SK-N-SH (cell line): ENCODE measurements at regions not wholly inside any gene's neighbourhood (a gene's known extent, or its start where the extent isn't known, plus 50 kb on each side); places are given as distances from the start of the nearest gene placed in this dataset.

ENCODE experiments used
- CTCF ChIA-PET: fragments of 300-600, 350-600 bp; formaldehyde crosslinking; extraction: SDS; loops from one replicate; lab custom pipeline; 2021; lab: Yijun Ruan, JAX
- POLR2A ChIA-PET: fragments of 350-600 bp; sonication (Branson Sonifier 250); formaldehyde crosslinking; extraction: SDS; loops from one replicate; lab custom pipeline; 2020; ENCODE audit warnings: antibody characterized with exemption, inconsistent platforms; lab: Yijun Ruan, JAX
- DNase-seq: peaks from one replicate; pipeline ENCODE4 v3.0.0; 2012
- H2AFZ ChIP-seq: fragments of 200-600 bp; sonication (generic); 2 replicates; pipeline ENCODE4 v1.8.1; 2016; ENCODE audit warnings: antibody characterized with exemption, mild to moderate bottlenecking, low read depth
- H3F3A ChIP-seq: fragments of 200-600 bp; sonication (generic); replicated peaks from 2 replicates; pipeline ENCODE3; 2016; ENCODE audit warnings: antibody characterized with exemption, mild to moderate bottlenecking; ENCODE audit not compliant: insufficient read depth
- H3K27ac ChIP-seq, 2 experiments: fragments of 200-500 bp in 1 of 2; fragments of 200-600 bp in 1 of 2; sonication (Bioruptor generic) in 1 of 2; sonication (generic), shearing (Covaris generic) in 1 of 2; 2 replicates each; pipeline versions ENCODE4 v1.5.1 to v1.6.1; 2014 to 2016; ENCODE audit warnings: low read depth in 2 of 2, inconsistent platforms in 1 of 2, low read length in 1 of 2, mild to moderate bottlenecking in 1 of 2, mixed read lengths in 1 of 2
- H3K27me3 ChIP-seq: fragments of 200-600 bp; sonication (generic), shearing (Covaris generic); 2 replicates; pipeline ENCODE4 v1.6.1; 2016; ENCODE audit warnings: mixed run types; ENCODE audit not compliant: insufficient read depth
- H3K36me3 ChIP-seq, 2 experiments: fragments of 200-500 bp in 1 of 2; fragments of 200-600 bp in 1 of 2; sonication (Bioruptor generic) in 1 of 2; sonication (generic) in 1 of 2; replicated peaks in 1 of 2; 2 replicates each; pipeline versions ENCODE3 to v1.5.1; 2014 to 2016; ENCODE audit warnings: low read length in 1 of 2, mild to moderate bottlenecking in 1 of 2; ENCODE audit not compliant: insufficient read depth in 2 of 2, control insufficient read depth in 1 of 2
- H3K4me1 ChIP-seq, 2 experiments: fragments of 200-500 bp in 1 of 2; fragments of 200-600 bp in 1 of 2; sonication (Bioruptor generic) in 1 of 2; sonication (generic), shearing (Covaris generic) in 1 of 2; 2 replicates each; pipeline versions ENCODE4 v1.5.1 to v1.6.1; 2014 to 2016; ENCODE audit warnings: low read depth in 1 of 2, low read length in 1 of 2, mixed run types in 1 of 2; ENCODE audit not compliant: insufficient read depth in 2 of 2, control insufficient read depth in 1 of 2
- H3K4me2 ChIP-seq: fragments of 200-600 bp; sonication (generic), shearing (Covaris generic); 2 replicates; pipeline ENCODE4 v1.6.1; 2017; ENCODE audit warnings: mixed run types
- H3K4me3 ChIP-seq, 2 experiments: fragments of 200-500 bp in 1 of 2; fragments of 200-600 bp in 1 of 2; sonication (Bioruptor generic) in 1 of 2; sonication (generic), shearing (Covaris generic) in 1 of 2; 2 replicates each; pipeline versions ENCODE4 v1.5.1 to v1.8.1; 2014 to 2016; ENCODE audit warnings: low read depth in 2 of 2, inconsistent platforms in 1 of 2, low read length in 1 of 2, mild to moderate bottlenecking in 1 of 2, mixed read lengths in 1 of 2, moderate library complexity in 1 of 2
- H3K79me2 ChIP-seq: fragments of 200-600 bp; sonication (generic); 2 replicates; pipeline ENCODE4 v1.8.1; 2017; ENCODE audit warnings: mild to moderate bottlenecking; ENCODE audit not compliant: insufficient read depth
- H3K9ac ChIP-seq: fragments of 200-600 bp; sonication (generic); 2 replicates; pipeline ENCODE4 v1.6.1; 2017; ENCODE audit warnings: mixed run types
- H3K9me2 ChIP-seq: fragments of 200-600 bp; sonication (generic); 2 replicates; pipeline ENCODE4 v1.6.1; 2017; ENCODE audit warnings: mixed run types
- H3K9me3 ChIP-seq: fragments of 200-600 bp; sonication (generic); 2 replicates; pipeline ENCODE4 v1.6.1; 2017; ENCODE audit warnings: mixed run types, mild to moderate bottlenecking, moderate library complexity
- H4K20me1 ChIP-seq: fragments of 200-600 bp; sonication (generic); 2 replicates; pipeline ENCODE4 v1.6.1; 2017; ENCODE audit warnings: mild to moderate bottlenecking, mixed run types; ENCODE audit not compliant: insufficient read depth
- CHD2 ChIP-seq: fragments of 150-350 bp; IDR thresholded peaks from 2 replicates; pipeline ENCODE4 v1.6.1; 2018; ENCODE audit warnings: low read length; ENCODE audit not compliant: partially characterized antibody
- ELF1 ChIP-seq: IDR thresholded peaks from 2 replicates; pipeline ENCODE4 v1.4.0; 2012
- EP300 ChIP-seq, 2 experiments: IDR thresholded peaks; 2 replicates each; pipeline versions ENCODE4 v1.4.0 to v1.6.1; 2012; ENCODE audit warnings: borderline replicate concordance in 1 of 2, low read depth in 1 of 2, low read length in 1 of 2
- EZH2phosphoT487 ChIP-seq: fragments of 200-600 bp; sonication (generic); IDR thresholded peaks from 2 replicates; pipeline ENCODE4 v1.6.1; 2017; ENCODE audit warnings: low read depth, mixed run types, mild to moderate bottlenecking, antibody characterized with exemption, moderate library complexity, borderline replicate concordance
- FOSL2 ChIP-seq: IDR thresholded peaks from 2 replicates; pipeline ENCODE4 v1.4.0; 2012; ENCODE audit warnings: low read depth, mild to moderate bottlenecking, moderate library complexity, borderline replicate concordance
- FOXM1 ChIP-seq: IDR thresholded peaks from 2 replicates; pipeline ENCODE4 v1.4.0; 2012; ENCODE audit warnings: low read depth, mild to moderate bottlenecking
- GABPA ChIP-seq: IDR thresholded peaks from 2 replicates; pipeline ENCODE4 v1.4.0; 2012; ENCODE audit warnings: low read depth, mild to moderate bottlenecking
- GATA2 ChIP-seq: sonication (generic); formaldehyde crosslinking; IDR thresholded peaks from 2 replicates; pipeline ENCODE4 v1.5.0; 2020; ENCODE audit warnings: mild to moderate bottlenecking, missing genetic modification reagents
- JUND ChIP-seq: IDR thresholded peaks from 2 replicates; pipeline ENCODE4 v1.4.0; 2012
- MXI1 ChIP-seq: IDR thresholded peaks from 2 replicates; pipeline ENCODE4 v1.6.1; 2012; ENCODE audit warnings: mild to moderate bottlenecking, low read depth, low read length, improper control_type of control experiment
- NFIC ChIP-seq: IDR thresholded peaks from 2 replicates; pipeline ENCODE4 v1.4.0; 2012; ENCODE audit warnings: borderline replicate concordance
- NRF1 ChIP-seq: IDR thresholded peaks from 2 replicates; pipeline ENCODE4 v1.6.1; 2012; ENCODE audit warnings: low read depth, mild to moderate bottlenecking, low read length
- PBX3 ChIP-seq: IDR thresholded peaks from 2 replicates; pipeline ENCODE4; 2012
- RXRA ChIP-seq: IDR thresholded peaks from 2 replicates; pipeline ENCODE4 v1.4.0; 2012; ENCODE audit warnings: low read depth, mild to moderate bottlenecking, borderline replicate concordance
- TAF1 ChIP-seq: IDR thresholded peaks from 2 replicates; pipeline ENCODE4 v1.6.1; 2012; ENCODE audit warnings: low read depth, mild to moderate bottlenecking, low read length, moderate library complexity, borderline replicate concordance
- TCF12 ChIP-seq: IDR thresholded peaks from 2 replicates; pipeline ENCODE4 v1.4.0; 2012
- USF2 ChIP-seq: fragments of 150-350 bp; IDR thresholded peaks from 2 replicates; pipeline ENCODE4 v1.6.1; 2017; ENCODE audit warnings: antibody characterized with exemption, low read length, low read depth, borderline replicate concordance
- YY1 ChIP-seq: IDR thresholded peaks from 2 replicates; pipeline ENCODE4 v1.4.0; 2012; ENCODE audit warnings: low read depth, mild to moderate bottlenecking
- WGBS: methylation state at CpG from one replicate; pipeline ENCODE4 v1.1.6; 2017; ENCODE audit warnings: low lambda C conversion rate; 5-methylcytosine and 5-hydroxymethylcytosine counted together
- TF ChIP-seq, protein P1 (sequence below): IDR thresholded peaks from 2 replicates; pipeline ENCODE4 v1.4.0; 2012; ENCODE audit warnings: low read depth, borderline replicate concordance
- TF ChIP-seq, protein P2 (sequence below): fragments of 200-600 bp; sonication (generic); IDR thresholded peaks from 2 replicates; pipeline ENCODE4 v1.6.1; 2017; ENCODE audit warnings: antibody characterized with exemption, mild to moderate bottlenecking, moderate library complexity

- WGBS = 74% methylated on average over 4 of the region's 4 CpGs
- no peak for DNase-seq
- H3K27me3 ChIP-seq = no peaks in the 10 kb centered on the region
- H3K4me2 ChIP-seq = no peak overlapping the region
- no peaks in the 10 kb centered on the region for H3F3A ChIP-seq
- no peak overlapping the region for H3K9ac ChIP-seq
- no peak overlapping the region for H3K4me3 ChIP-seq
- H2AFZ ChIP-seq = no peak overlapping the region; the same call in 1 of the 2 replicates
- no peak overlapping the region for H3K27ac ChIP-seq
- no peaks in the 10 kb centered on the region for H3K79me2 ChIP-seq
- H3K9me3 ChIP-seq = no peaks in the 10 kb centered on the region
- H3K4me1 ChIP-seq = peaks cover 8 to 12% of the 10 kb centered on the region in 2 experiments; a peak in 3 of 4 replicates
- no peaks in the 10 kb centered on the region for H4K20me1 ChIP-seq
- H3K36me3 ChIP-seq = no peaks in the 10 kb centered on the region
- TF ChIP-seq NRF1 = no peak
- no peak for TF ChIP-seq EP300 (IDR thresholded peaks at IDR 0.05; ENCODE audit: borderline replicate concordance in 1 of 2, low read depth in 1 of 2, low read length in 1 of 2)
- TF ChIP-seq, protein P1, sequence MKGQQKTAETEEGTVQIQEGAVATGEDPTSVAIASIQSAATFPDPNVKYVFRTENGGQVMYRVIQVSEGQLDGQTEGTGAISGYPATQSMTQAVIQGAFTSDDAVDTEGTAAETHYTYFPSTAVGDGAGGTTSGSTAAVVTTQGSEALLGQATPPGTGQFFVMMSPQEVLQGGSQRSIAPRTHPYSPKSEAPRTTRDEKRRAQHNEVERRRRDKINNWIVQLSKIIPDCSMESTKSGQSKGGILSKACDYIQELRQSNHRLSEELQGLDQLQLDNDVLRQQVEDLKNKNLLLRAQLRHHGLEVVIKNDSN = no peak
- no peak for TF ChIP-seq RXRA
- TF ChIP-seq GABPA = no peak
- POLR2A ChIA-PET = no interaction called here
- H3K9me2 ChIP-seq = no peaks in the 10 kb centered on the region
- CTCF ChIA-PET = interaction anchor here (1.3 to 3.3 kb wide), 3 partner anchors 240 to 293 kb away, joined by 5 to 28 read pairs (median 15); no protein-coding TSS in a partner anchor
These were observed 88.0 kb upstream of the EFEMP1 start for GRCh38 chr2:56011624-56012023.

- no peak overlapping the region for H3K4me3 ChIP-seq
- WGBS = 50% methylated on average over 1 of the region's 1 CpG
- H2AFZ ChIP-seq = no peak overlapping the region; the same call in 1 of the 2 replicates
- H3K79me2 ChIP-seq = no peaks in the 10 kb centered on the region
- DNase-seq = no peak
- CTCF ChIA-PET = interaction anchor here (2.7 kb wide), 1 partner anchor 294 kb away, joined by 15 read pairs; no protein-coding TSS in a partner anchor
- POLR2A ChIA-PET = no interaction called here
- TF ChIP-seq YY1 (no peak), ELF1 (no peak), GABPA (no peak), TCF12 (no peak), NFIC (no peak), PBX3 (no peak), FOSL2 (no peak), GATA2 (CRISPR knock-in tag) (no peak), FOXM1 (no peak), EP300 (IDR thresholded peaks at IDR 0.05; ENCODE audit: borderline replicate concordance in 1 of 2, low read depth in 1 of 2, low read length in 1 of 2) (no peak), USF2 (no peak), CHD2 (no peak), MXI1 (no peak), TAF1 (no peak), EZH2phosphoT487 (no peak), NRF1 (no peak), JUND (no peak)
- TF ChIP-seq, protein P2, sequence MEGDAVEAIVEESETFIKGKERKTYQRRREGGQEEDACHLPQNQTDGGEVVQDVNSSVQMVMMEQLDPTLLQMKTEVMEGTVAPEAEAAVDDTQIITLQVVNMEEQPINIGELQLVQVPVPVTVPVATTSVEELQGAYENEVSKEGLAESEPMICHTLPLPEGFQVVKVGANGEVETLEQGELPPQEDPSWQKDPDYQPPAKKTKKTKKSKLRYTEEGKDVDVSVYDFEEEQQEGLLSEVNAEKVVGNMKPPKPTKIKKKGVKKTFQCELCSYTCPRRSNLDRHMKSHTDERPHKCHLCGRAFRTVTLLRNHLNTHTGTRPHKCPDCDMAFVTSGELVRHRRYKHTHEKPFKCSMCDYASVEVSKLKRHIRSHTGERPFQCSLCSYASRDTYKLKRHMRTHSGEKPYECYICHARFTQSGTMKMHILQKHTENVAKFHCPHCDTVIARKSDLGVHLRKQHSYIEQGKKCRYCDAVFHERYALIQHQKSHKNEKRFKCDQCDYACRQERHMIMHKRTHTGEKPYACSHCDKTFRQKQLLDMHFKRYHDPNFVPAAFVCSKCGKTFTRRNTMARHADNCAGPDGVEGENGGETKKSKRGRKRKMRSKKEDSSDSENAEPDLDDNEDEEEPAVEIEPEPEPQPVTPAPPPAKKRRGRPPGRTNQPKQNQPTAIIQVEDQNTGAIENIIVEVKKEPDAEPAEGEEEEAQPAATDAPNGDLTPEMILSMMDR = no peak
- no peaks in the 10 kb centered on the region for H3K36me3 ChIP-seq
- H3K27me3 ChIP-seq = no peaks in the 10 kb centered on the region
- no peaks in the 10 kb centered on the region for H3K9me2 ChIP-seq
- no peaks in the 10 kb centered on the region for H3F3A ChIP-seq
- no peaks in the 10 kb centered on the region for H3K9me3 ChIP-seq
- no peaks in the 10 kb centered on the region for H4K20me1 ChIP-seq
- H3K4me2 ChIP-seq = no peak overlapping the region
- H3K9ac ChIP-seq = no peak overlapping the region
- H3K27ac ChIP-seq = no peak overlapping the region
- peaks cover 8 to 12% of the 10 kb centered on the region in 2 experiments; a peak in 3 of 4 replicates for H3K4me1 ChIP-seq
These were observed 88.7 kb upstream of the EFEMP1 start for GRCh38 chr2:56012221-56012765.
